Mucosa of stomach (tissue), 1 donor: ENCODE measurements at regions not wholly inside any gene's neighbourhood (a gene's known extent, or its start where the extent isn't known, plus 50 kb on each side); places are given as distances from the start of the nearest gene placed in this dataset.

Experiments
- H3K27me3 ChIP-seq: one replicate; pipeline ENCODE4 v1.7.0; 2013; ENCODE audit warnings: mild to moderate bottlenecking, low read length; ENCODE audit not compliant: control insufficient read depth, insufficient read depth
- H3K36me3 ChIP-seq: one replicate; pipeline ENCODE4 v1.7.0; 2013; ENCODE audit warnings: low read length; ENCODE audit not compliant: control insufficient read depth, insufficient read depth
- H3K4me1 ChIP-seq: one replicate; pipeline ENCODE4 v1.7.0; 2013; ENCODE audit warnings: mild to moderate bottlenecking, low read length; ENCODE audit not compliant: control insufficient read depth, insufficient read depth
- H3K4me3 ChIP-seq: one replicate; pipeline ENCODE4 v1.7.0; 2013; ENCODE audit warnings: low read length
- H3K9ac ChIP-seq: one replicate; pipeline ENCODE4 v1.7.0; 2013; ENCODE audit warnings: mild to moderate bottlenecking, low read length, moderate library complexity
- H3K9me3 ChIP-seq: one replicate; pipeline ENCODE4 v1.7.0; 2013; ENCODE audit warnings: mild to moderate bottlenecking, low read length, moderate library complexity; ENCODE audit not compliant: control insufficient read depth
- donor health status: Pancreatic carcinoma.

GRCh38 chr13:33931397-33932311 lies 113.7 kb downstream of the RFC3 start:
- Histone ChIP-seq H3K4me1 (no peaks in the 10 kb centered on the region), H3K4me3 (no peak overlapping the region), H3K36me3 (no peaks in the 10 kb centered on the region), H3K27me3 (no peaks in the 10 kb centered on the region), H3K9ac (no peak overlapping the region), H3K9me3 (no peaks in the 10 kb centered on the region)

GRCh38 chr13:33932769-33933406 lies 114.9 kb downstream of the RFC3 start:
- no peaks in the 10 kb centered on the region for H3K36me3 ChIP-seq
- no peaks in the 10 kb centered on the region for H3K9me3 ChIP-seq
- no peaks in the 10 kb centered on the region for H3K27me3 ChIP-seq
- no peak overlapping the region for H3K4me3 ChIP-seq
- peaks cover 3% of the 10 kb centered on the region for H3K4me1 ChIP-seq
- no peak overlapping the region for H3K9ac ChIP-seq

GRCh38 chr13:33933810-33934209 lies 115.9 kb downstream of the RFC3 start:
- Histone ChIP-seq H3K9ac (no peak overlapping the region), H3K36me3 (no peaks in the 10 kb centered on the region), H3K9me3 (no peaks in the 10 kb centered on the region), H3K27me3 (no peaks in the 10 kb centered on the region), H3K4me3 (no peak overlapping the region), H3K4me1 (peaks cover 3% of the 10 kb centered on the region)

- no peak overlapping the region for H3K9ac ChIP-seq
- peaks cover 3% of the 10 kb centered on the region for H3K4me1 ChIP-seq
- H3K36me3 ChIP-seq: no peaks in the 10 kb centered on the region
- H3K4me3 ChIP-seq: no peak overlapping the region
- no peaks in the 10 kb centered on the region for H3K9me3 ChIP-seq
- no peaks in the 10 kb centered on the region for H3K27me3 ChIP-seq
Measured at GRCh38 chr13:33934343-33934742, 116.4 kb downstream of the RFC3 start.

GRCh38 chr13:33934951-33935371 lies 117.0 kb downstream of the RFC3 start:
- no peaks in the 10 kb centered on the region for H3K9me3 ChIP-seq

GRCh38 chr13:33935969-33936368 lies 118.0 kb downstream of the RFC3 start:
- H3K27me3 ChIP-seq: no peaks in the 10 kb centered on the region
- H3K9ac ChIP-seq: no peak overlapping the region
- no peaks in the 10 kb centered on the region for H3K9me3 ChIP-seq
- H3K4me3 ChIP-seq: no peak overlapping the region
- H3K4me1 ChIP-seq: peaks cover 3% of the 10 kb centered on the region
- no peaks in the 10 kb centered on the region for H3K36me3 ChIP-seq

More at GRCh38 chr13:33934951-33935371, 117.0 kb downstream of the RFC3 start:
- no peaks in the 10 kb centered on the region for H3K36me3 ChIP-seq
- H3K9ac ChIP-seq: no peak overlapping the region
- no peaks in the 10 kb centered on the region for H3K27me3 ChIP-seq
- no peak overlapping the region for H3K4me3 ChIP-seq
- peaks cover 3% of the 10 kb centered on the region for H3K4me1 ChIP-seq

- peaks cover 3% of the 10 kb centered on the region for H3K4me1 ChIP-seq
- no peak overlapping the region for H3K4me3 ChIP-seq
- H3K9ac ChIP-seq: no peak overlapping the region
- H3K36me3 ChIP-seq: no peaks in the 10 kb centered on the region
- H3K9me3 ChIP-seq: no peaks in the 10 kb centered on the region
- no peaks in the 10 kb centered on the region for H3K27me3 ChIP-seq
Measured at GRCh38 chr13:33937373-33938098, 119.6 kb downstream of the RFC3 start.

- no peak overlapping the region for H3K9ac ChIP-seq
- H3K4me1 ChIP-seq: peaks cover 3% of the 10 kb centered on the region
- H3K4me3 ChIP-seq: no peak overlapping the region
- H3K36me3 ChIP-seq: no peaks in the 10 kb centered on the region
- no peaks in the 10 kb centered on the region for H3K9me3 ChIP-seq
- no peaks in the 10 kb centered on the region for H3K27me3 ChIP-seq
Measured at GRCh38 chr13:33940256-33940655, 122.3 kb downstream of the RFC3 start.

- H3K9ac ChIP-seq: no peak overlapping the region
- peaks cover 3% of the 10 kb centered on the region for H3K4me1 ChIP-seq
- no peak overlapping the region for H3K4me3 ChIP-seq
- no peaks in the 10 kb centered on the region for H3K27me3 ChIP-seq
- H3K36me3 ChIP-seq: no peaks in the 10 kb centered on the region
- no peaks in the 10 kb centered on the region for H3K9me3 ChIP-seq
Measured at GRCh38 chr13:33940898-33941297, 122.9 kb downstream of the RFC3 start.

GRCh38 chr13:33945477-33945876 lies 127.5 kb downstream of the RFC3 start:
- no peak overlapping the region for H3K9ac ChIP-seq
- no peaks in the 10 kb centered on the region for H3K36me3 ChIP-seq
- H3K4me1 ChIP-seq: no peaks in the 10 kb centered on the region
- H3K27me3 ChIP-seq: no peaks in the 10 kb centered on the region
- no peaks in the 10 kb centered on the region for H3K9me3 ChIP-seq
- H3K4me3 ChIP-seq: no peak overlapping the region

- H3K9ac ChIP-seq: no peak overlapping the region
- no peaks in the 10 kb centered on the region for H3K4me1 ChIP-seq
- no peaks in the 10 kb centered on the region for H3K36me3 ChIP-seq
- no peaks in the 10 kb centered on the region for H3K27me3 ChIP-seq
- H3K9me3 ChIP-seq: no peaks in the 10 kb centered on the region
- no peak overlapping the region for H3K4me3 ChIP-seq
Measured at GRCh38 chr13:33953203-33953602, 135.3 kb downstream of the RFC3 start.

GRCh38 chr13:33953781-33954180 lies 135.8 kb downstream of the RFC3 start:
- Histone ChIP-seq H3K4me3 (no peak overlapping the region), H3K4me1 (no peaks in the 10 kb centered on the region), H3K9ac (no peak overlapping the region), H3K36me3 (no peaks in the 10 kb centered on the region), H3K27me3 (no peaks in the 10 kb centered on the region), H3K9me3 (no peaks in the 10 kb centered on the region)
